Right ventricle myocardium superior (tissue), 1 donor: ENCODE measurements at regions not wholly inside any gene's neighbourhood (a gene's known extent, or its start where the extent isn't known, plus 50 kb on each side); places are given as distances from the start of the nearest gene placed in this dataset.
"Not testable (repeated sequence)": the region's sequence is repeated elsewhere in the genome, so short reads cannot be mapped to it uniquely, and the experiment has no call there.

Experiments
- ATAC-seq: fragments of 200-7000 bp; cut with Tn5 transposase; one replicate; pipeline ENCODE4 v1.9.1; 2020; ENCODE audit warnings: mild to moderate bottlenecking; ENCODE audit not compliant: poor library complexity
- DNase-seq: peaks from one replicate; pipeline ENCODE4 v3.0.0-alpha.2; 2020
- intact Hi-C: fragments of 100-400 bp; cut with DNase I; formaldehyde crosslinking; loops from one replicate; pipeline ENCODE4 v1.11.2; 2022
- donor health status: DM: no; HTN: yes; CAD: no; lungs with severe emphysema.

GRCh38 chr5:44085083-44085482, 304.1 kb downstream of the FGF10 start:
- intact Hi-C loops: no loop called here
- ATAC-seq (no peak), DNase-seq (no peak)

GRCh38 chr5:44074547-44074946, 314.7 kb downstream of the FGF10 start:
- ATAC-seq, DNase-seq, intact Hi-C loops: not testable (repeated sequence)

DNA sequence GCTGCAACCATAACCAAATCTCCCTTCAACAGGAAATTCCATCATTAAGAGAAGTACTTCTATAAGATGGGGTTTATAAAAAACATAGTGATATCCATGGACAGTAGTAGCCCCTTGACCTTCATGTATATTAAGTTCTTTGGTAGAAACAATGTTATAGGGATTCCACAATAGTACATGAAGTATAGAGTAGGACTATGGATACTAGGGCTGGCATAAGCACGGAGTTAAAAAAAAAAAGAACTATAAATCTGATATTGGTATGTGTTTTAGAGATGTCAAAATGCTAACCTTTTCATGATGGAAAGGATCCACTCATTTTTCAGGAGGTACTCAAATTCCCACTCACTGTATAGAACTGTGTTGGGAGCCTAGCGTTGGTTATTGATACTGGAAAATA, 337.6 kb downstream of the FGF10 start:
- no peak for DNase-seq
- no peak for ATAC-seq
- intact Hi-C loops: no loop called here

DNA sequence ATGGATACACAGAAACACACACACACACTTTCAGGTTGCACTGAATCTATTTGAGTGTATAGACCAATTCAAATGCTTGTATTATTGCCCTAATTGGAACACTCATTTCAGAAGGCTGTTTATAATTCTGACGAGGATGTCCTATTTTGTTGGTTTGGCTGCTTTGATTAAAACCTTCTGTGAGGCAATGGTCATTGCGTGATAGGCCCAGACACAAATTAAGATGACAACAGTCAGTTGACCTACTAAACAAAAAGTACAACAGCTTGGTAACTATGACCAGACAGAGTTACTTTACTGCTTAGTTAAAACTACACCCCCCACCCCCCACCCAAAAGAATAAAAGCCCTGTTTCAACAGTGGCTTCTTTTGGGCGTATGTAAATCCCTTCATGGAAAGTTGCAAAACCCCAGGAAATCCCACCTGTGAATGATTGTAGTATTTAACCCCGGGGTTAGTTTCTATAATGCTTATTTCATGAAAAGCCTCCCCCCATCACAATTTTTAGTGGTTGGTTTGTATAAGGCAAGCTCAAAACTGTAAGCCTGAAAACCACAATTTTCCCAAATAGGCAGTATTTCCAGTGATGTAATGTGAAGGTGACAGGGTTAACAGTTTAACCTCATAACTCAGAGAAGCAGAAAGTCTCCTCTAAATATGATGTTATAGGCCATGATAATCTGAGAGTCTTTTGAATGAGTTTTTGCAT, 340.8 kb downstream of the FGF10 start:
- ATAC-seq: peak; percentile 57
- no peak for DNase-seq
- intact Hi-C loops: no loop called here

DNA sequence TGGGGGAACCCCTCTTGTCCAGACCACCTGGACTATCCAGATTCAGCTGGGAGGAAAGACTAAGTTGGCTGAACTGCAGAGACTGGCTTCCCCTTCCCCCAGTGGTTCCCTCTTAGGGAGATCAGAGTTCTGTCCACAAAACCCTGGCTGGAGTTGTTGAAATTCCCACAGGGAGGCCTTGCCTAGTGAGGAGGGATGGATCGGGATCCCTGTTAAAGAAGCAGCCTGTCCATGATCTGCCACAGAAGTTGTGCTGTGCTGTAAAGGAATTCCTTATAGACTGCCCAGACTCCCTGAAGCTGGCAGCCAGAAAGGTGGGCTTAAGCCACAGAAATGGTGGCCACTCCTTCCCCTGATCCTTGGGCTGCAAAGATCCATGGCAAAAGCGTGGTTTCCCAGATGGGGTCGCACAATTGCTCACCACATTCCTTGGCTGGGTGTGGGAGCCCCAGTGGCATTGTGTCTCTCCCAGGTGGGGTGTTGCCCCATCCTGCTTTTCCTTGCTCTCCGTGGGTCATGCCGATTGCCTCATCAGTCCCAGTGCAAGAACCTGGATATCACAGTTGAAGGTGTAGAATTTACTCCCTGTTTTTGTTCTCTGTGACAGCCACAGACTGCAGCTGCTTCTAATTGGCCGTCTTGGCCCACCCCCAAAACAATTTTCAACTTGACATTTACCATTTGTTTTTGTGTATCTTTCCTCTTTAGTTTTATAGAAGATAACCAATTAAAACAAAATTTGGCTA, 342.4 kb downstream of the FGF10 start:
- DNase-seq (peak; percentile 43), ATAC-seq (peak; percentile 85)
- intact Hi-C loops: no loop called here

- intact Hi-C loops, DNase-seq, ATAC-seq: not testable (repeated sequence)
Observed at GRCh38 chr5:44044549-44044948, 344.7 kb downstream of the FGF10 start.

DNA sequence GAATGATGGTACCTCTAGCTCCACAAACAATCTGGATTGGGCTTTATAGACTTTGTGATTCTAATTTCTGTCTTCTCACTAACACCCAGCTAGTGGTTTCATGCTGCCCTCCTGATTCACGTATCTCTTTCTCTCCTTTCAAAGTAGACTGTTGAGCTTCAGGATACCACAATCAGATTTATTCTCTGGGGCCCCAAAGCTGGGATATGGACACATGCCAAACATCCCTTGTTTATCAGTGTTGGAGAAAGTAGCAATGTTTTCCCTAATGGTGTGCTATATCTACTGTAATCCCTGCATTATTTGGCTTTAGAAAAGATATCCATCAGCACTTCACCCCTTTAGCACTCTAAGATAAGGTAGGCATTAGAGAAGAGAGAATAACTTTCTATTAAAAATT, 361.0 kb downstream of the FGF10 start:
- ATAC-seq: no peak
- intact Hi-C loops: no loop called here
- no peak for DNase-seq

DNA sequence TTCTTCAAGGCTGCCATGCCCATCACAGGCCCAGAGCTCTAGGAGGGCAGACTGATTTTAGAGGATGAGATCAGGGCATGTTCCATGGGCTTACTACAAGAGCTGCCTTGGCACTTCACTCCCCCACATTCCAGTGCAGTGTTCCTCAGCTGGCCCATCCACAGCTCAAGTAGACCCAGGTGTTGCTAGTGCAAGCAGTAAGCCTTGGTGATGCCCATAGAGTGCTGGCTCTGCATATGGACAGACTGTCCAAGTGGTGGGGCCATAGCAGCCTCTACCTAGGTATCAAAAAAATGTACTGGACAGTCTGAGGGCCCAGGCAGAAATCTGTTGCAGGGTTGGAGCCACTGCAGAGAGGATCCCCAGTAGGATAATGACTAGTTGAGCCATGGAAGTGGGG, 366.6 kb downstream of the FGF10 start:
- ATAC-seq (no peak), DNase-seq (no peak)
- intact Hi-C loops: no loop called here

DNA sequence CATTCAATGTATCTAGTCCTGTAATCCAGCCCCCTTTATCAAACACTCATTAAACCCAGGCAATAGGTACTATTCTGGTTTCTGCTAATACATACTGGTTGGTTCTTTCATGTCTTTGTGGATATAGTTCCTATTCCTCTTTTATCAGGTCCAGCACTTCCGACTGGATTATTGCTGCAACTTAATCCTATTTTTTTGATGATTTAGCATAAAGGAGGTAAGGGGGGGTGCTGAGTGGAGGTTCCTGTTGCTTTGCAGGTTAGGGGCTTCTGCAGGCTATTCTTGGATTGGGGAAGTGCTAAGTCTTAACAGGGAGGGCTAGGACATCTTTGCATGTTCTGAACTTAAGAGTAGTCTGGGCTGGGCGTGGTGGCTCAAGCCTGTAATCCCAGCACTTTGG, 377.7 kb downstream of the FGF10 start:
- no peak for ATAC-seq
- DNase-seq: no peak
- intact Hi-C loops: no loop called here

DNA sequence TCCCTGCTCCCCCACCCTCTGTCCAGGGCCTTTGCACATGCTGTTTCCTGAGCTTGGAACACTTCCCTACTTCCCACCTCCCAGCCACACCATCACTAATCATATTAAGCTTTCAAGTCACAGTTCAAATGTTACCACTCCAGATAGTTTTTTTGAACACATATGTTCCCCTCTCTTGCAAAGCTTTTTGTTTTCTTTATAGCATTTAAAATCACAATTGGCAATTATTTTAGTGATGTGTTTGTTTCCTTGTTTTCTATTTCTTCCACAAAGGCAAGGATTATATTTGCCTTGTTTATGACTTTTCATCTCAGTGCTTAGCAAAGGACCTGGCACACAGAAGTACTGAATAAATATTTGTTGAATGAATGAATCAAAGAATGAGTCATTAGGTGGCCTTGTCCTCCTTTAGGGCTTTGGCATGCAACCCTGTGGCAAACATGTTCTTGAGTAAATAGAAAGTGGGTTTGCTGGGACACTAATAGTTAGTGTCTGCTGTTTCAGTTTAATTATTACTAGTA, 386.8 kb downstream of the FGF10 start:
- ATAC-seq (no peak), DNase-seq (no peak)
- intact Hi-C loops: no loop called here

DNA sequence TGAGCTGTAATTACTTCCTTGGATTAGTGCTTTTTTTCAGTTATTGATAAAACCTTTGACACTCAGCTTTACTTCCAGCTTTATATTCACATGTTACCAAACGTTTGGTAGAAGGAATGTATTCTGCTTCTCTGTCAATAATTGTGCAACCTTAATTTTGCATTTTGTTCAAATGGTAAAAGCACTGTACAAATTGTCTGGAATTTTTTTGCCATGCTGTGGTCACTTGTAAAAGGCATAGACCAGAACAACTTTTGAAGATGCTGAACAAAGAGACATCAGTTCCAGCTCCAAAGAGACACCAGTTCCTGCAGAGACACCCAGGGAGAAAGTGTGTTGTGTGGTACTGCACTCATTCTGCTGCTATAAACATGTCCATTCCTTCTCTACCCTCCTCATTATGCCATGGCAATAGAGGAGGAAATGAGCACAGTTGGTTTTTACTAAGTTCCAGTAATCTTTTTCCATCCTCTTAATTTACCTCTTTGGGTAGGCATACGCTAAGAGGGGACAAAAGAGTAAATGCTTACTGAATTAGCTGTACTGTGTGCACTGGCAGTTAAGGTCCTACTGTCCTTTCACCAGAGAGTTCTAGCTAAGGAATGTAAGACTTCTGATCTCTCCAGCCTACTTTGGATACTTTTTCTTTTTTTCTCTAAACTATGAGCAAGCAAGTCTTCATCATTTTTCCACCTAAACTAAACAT, 387.4 kb downstream of the FGF10 start:
- intact Hi-C loops: no loop called here

GRCh38 chr5:44001236-44001635, 388.0 kb downstream of the FGF10 start:
- ATAC-seq (no peak), DNase-seq (no peak)
- intact Hi-C loops: no loop called here

More for the DNA sequence above, 387.4 kb downstream of the FGF10 start:
- ATAC-seq (no peak), DNase-seq (no peak)

GRCh38 chr5:43997647-43998272, 391.5 kb downstream of the FGF10 start:
- ATAC-seq: no peak
- DNase-seq: no peak
- intact Hi-C loops: no loop called here

DNA sequence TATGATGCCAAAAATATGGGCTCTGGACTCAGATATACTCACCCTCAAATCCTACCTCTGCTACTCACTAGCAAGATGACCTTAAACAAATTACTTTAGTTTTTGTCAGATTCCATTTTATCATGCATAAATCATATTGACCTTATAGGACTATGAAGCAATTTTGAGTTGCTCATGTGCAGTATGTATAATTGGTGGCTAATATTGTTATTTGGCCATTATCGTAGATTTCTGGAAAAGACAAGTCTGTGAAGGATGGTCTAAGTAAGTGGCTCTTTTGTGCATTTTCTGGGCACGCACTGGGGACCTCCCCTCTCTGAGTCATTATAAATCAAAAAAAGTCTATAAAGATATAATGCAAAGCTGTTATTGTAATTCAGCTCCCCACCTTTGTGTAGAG, 393.0 kb downstream of the FGF10 start:
- ATAC-seq (no peak), DNase-seq (no peak)
- intact Hi-C loops: no loop called here

DNA sequence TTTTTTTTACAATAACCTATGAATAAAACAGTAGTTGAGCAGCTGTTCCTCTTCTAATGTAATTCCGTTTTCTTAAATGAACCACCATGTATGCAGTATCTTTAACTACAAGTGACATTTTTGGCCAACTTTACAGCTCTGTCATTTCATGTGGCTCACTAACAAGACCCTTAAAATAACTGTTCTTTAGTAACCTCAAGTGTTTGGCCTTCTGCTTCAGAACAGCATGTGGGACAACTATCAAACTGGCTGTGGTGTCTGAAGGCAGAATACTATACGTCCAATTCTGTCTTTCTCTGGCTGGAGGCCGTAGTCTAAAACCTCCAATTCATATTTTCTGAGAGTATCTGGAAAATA, 391.4 kb downstream of the NNT start:
- ATAC-seq (no peak), DNase-seq (no peak)
- intact Hi-C loops: no loop called here

DNA sequence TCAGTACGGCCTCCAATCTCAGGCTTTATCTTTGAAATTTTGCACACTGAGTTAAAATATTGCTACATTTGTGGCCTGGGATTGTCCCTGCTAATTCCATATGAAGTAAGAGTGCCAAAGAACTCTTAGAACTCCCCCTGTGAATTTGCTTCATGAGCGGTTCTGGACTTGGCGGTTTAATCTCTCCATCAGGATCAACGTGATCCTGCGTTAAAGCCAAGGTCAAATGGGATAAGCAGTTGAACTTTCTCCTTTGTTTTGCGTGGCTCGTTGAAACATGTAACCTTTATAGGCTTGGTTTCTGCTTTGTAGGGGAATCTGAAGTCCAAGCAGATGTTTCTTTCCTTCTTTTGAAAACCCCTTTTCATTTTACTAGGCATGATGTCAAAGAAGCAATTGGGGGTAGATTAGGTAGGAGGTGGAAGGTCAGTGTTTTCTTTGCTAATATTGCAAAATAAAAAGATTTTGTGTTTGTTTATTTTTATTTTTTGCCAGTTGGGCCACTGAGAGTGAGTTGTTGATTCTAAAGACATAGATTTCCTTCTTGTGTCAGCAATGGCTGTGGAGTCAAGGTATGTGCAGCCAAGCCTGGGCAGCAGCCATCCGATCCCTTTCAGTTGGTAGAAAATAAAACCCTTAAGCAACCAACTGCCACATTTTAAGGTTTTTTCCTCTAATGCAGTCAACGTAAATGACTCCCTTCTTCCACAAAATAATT, 390.8 kb downstream of the NNT start:
- intact Hi-C loops: no loop called here
- ATAC-seq (peak; percentile 93), DNase-seq (no peak)

DNA sequence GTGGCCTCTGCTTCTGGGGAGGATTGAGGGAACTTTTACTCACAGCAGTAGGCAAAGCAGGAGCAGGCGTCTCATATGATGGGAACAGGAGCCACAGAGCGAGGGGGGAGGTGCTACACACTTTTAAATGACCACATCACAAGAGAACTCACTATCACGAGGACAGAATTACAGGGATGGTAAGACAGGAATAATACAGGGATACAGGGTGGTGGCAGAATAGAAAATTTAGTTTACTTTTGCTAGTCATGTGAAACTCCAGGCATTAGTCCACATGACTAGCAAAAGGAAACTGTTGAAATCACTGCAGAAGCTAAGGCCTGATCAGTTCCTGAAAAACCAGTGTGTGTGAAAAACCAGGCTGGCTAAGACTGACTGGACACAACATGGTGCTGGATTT, 382.4 kb downstream of the NNT start:
- intact Hi-C loops: no loop called here
- ATAC-seq (no peak), DNase-seq (no peak)

- DNase-seq (no peak), ATAC-seq (no peak)
- intact Hi-C loops: no loop called here
Observed at GRCh38 chr5:43981556-43981955, 378.6 kb downstream of the NNT start.

DNA sequence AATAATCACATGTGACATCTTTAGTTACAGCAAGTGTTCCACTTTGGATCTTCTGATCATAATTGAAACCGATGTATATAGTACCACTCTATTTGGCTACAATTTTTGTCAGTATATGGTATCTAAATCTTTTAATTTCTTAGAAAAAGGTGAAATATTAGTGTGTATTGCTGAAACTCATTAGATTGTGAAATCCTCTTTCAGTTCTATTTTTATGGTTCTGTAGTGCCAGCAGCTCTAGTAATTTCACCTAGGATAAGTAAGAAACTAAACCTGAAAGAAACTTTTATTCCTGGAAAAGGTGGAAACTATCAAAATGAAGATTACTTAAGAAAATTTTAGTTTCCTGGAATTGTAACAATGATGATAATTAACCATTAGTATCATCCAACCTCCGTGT, 370.9 kb downstream of the NNT start:
- DNase-seq: no peak
- ATAC-seq: no peak
- intact Hi-C loops: no loop called here
